ENCODE measurements at regions not wholly inside any gene's neighbourhood (a gene's known extent, or its start where the extent isn't known, plus 50 kb on each side); places are given as distances from the start of the nearest gene placed in this dataset. TPM values are rescaled to one million over a fixed set of nuclear protein-coding genes. Genes with fewer than 3 reads are reported as not detected.

DNA sequence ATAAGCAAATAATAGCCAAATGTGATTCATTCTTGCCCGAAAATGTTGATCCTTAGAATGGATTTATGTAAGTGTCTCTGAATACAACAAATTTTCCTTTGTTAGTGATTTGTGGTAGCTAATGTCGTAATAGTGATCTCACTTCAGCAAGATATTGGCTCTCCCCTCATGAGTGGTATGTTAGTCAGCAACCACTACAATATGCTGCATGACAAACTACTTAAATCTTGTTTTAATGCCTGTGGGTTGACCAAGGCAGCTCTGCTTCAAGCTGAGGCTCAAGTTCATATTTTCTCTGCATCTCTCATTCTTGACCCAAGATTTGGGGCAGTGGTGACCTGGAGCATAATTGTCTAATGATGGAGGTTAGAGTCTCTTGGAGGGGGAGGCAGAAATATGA, 49.8 kb upstream of the GALNT15 start:
- no peaks in the 10 kb centered on the region for H3K9me3 Mint-ChIP-seq
- H3K4me3 Mint-ChIP-seq: no peak overlapping the region
- intact Hi-C loops (cut with micrococcal nuclease): no loop called here
- CTCF ChIA-PET: interaction anchor here (1.0 kb wide), 1 partner anchor 30 kb away, joined by 3 read pairs; no protein-coding TSS in a partner anchor
- no peaks in the 10 kb centered on the region for H3K4me1 Mint-ChIP-seq (ENCODE audit: low read depth)
- no peaks in the 10 kb centered on the region for H3K27me3 Mint-ChIP-seq (ENCODE audit: low read depth)
- H3K36me3 Mint-ChIP-seq (ENCODE audit: low read depth): no peaks in the 10 kb centered on the region
- DNase-seq: no peak
- no peak overlapping the region for H3K27ac Mint-ChIP-seq

Small RNA genes lying in the stretch of these regions (microRNA-seq; reads per million reads assigned to microRNA genes)
- gene MIR563 (ENCODE audit: borderline microRNAs expressed, borderline replicate concordance): not detected
